Left lobe of liver (tissue), 2 donors: ENCODE measurements at regions not wholly inside any gene's neighbourhood (a gene's known extent, or its start where the extent isn't known, plus 50 kb on each side); places are given as distances from the start of the nearest gene placed in this dataset.
"Not testable (repeated sequence)": the region's sequence is repeated elsewhere in the genome, so short reads cannot be mapped to it uniquely, and the experiment has no call there.

Source experiments
- ATAC-seq: fragments of 200-7000 bp; cut with Tn5 transposase; one replicate; pipeline ENCODE4 v1.9.1; 2020; ENCODE audit warnings: mild to moderate bottlenecking, moderate library complexity
- DNase-seq: peaks from one replicate; pipeline ENCODE4 v3.0.0-alpha.2; 2020; ENCODE audit warnings: low spot score
- donor health status: DM: no; HTN: no; CAD: no; lungs with moderate emphysema.
- donor health status: DM: no; HTN: yes; CAD: no.

- no peak for ATAC-seq
Observed at GRCh38 chrX:140447150-140447549, 57.7 kb downstream of the SOX3 start.

GRCh38 chrX:140440876-140441275 lies 64.0 kb downstream of the SOX3 start:
- no peak for ATAC-seq
- no peak for DNase-seq

More at GRCh38 chrX:140447150-140447549, 57.7 kb downstream of the SOX3 start:
- DNase-seq = no peak

- DNase-seq (no peak), ATAC-seq (no peak)
Observed at GRCh38 chrX:140439476-140439875, 65.4 kb downstream of the SOX3 start.

DNA sequence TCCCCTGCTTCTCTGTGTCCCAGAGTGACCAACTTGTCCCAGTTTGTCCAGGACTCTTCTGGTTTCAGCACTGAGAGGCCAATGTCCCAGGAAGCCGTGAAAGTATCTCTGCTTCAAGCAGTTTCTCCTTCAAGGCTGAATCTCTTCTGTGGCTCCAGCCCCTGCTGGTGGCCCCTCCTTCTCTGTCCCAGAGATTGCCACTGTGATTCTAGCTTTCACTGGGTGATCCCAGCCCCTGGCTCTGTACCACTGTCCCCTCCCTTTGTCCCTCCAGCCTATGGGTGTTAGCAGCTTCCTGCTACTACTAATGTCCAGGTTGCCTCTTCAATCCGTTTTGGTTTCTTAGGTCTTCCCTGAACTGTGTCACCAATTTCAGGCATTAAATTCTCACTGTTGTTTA lies 70.5 kb downstream of the SOX3 start:
- DNase-seq (no peak), ATAC-seq (no peak)

- ATAC-seq = peak; percentile 74
- DNase-seq = peak; percentile 49
Observed at GRCh38 chrX:140433582-140433981, 71.3 kb downstream of the SOX3 start.

DNA sequence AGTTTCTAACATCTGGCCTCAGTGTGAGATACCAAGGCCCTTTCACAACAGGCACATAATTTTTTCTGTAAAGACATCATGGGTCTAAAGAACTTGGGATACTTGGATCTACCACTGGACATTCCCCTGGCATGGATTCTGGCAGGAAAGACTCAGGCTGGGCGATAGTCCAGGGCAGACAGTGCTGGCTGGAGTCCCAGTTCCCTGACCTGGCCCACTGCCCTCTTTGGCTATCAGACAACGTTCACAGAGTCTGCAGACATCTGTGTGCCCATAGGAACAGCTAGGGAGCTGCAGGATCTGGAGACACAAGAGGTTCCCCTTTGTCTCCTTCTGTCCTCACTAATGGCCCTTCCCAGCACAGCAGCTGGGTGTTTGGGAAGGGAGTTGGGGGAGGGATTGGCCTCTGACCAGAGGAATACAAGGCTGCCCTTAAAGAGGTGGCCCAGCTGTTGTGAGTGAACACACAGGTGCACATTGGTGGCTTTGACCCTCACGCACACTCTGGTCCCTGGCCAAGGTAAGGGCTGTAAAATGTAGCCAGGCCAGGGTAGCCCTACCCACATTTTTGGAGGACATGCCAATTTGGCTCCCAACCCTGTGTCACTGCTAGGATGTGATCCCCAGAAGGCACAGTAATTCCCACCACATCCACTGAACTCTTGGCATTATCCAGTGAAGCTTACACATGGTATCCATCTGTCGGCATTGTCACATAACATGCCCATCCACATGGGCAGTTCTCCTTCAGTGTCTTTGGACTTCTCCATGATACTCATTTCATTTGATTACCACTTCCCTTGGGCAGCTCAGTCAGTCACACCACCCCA lies 72.3 kb downstream of the SOX3 start:
- peak; percentile 87 for ATAC-seq

GRCh38 chrX:140431521-140431920 lies 73.3 kb downstream of the SOX3 start:
- DNase-seq = no peak
- ATAC-seq = no peak

More for the DNA sequence above, 72.3 kb downstream of the SOX3 start:
- DNase-seq = peak; percentile 82

DNA sequence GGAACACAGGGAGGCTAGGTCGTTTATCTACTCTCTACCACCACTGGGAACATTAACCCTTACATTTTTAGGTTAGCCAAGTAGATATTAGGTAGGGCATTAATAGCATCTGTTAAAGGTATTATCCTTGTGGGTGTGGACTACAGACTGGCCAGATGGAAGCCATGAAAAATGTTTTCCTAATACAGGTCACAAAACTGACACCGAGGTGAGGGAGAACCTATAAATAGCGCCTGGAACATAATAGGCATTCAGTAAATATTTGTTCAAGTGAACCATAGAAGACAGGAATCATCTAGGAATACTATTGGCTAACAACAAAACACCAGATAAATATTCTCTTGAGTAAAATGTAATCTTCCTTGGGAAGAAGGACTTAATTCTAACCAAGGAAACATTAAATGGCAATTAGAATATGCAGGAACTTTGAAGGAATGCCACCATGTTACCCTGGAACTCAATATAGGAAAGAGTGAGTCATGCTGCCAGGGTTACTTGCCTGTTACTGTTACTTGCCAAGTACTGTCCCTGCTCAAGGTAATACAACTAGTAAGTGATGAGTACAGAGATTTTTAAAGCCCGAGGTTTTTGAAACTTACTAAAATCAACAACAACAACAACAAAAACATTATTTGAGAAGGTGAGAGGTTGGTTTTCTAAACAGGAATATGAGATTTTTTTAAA lies 79.0 kb downstream of the SOX3 start:
- DNase-seq = no peak
- ATAC-seq = no peak

DNA sequence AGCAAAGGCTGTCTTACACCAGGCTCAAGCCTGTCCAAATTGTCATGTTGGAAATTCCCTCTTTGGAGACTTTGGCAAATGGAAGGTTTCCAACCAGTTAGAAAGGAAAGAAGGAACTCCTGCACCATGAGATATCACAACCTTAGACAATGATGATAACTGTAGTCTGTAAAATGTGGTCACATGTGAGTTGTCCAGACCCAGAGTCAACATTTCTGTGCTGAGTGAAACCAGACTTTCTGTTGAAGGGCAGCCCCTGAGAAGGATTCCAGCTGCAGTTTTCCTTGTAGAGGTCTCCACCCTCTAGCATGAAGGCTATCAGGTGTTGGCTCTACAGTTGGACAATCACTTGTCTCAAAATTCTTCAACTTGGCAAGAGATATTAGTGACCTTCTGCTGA lies 82.4 kb downstream of the SOX3 start:
- DNase-seq (no peak), ATAC-seq (no peak)

DNA sequence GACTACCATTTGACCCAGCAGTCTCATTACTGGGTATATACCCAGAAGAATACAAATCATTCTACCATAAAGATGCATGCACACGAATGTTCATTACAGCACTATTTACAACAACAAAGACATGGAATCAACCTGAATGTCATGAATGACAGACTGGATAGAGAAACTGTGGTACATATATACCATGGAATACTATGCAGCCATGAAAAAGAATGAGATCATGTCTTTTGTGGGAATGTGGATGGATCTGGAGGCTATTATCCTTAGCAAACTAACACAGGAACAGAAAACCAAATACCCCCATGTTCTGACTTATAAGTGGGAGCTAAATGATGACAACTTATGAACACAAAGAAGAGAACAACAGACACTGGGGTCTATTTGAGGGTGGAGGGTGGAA lies 102.7 kb downstream of the SOX3 start:
- not testable (repeated sequence) for ATAC-seq, DNase-seq

DNA sequence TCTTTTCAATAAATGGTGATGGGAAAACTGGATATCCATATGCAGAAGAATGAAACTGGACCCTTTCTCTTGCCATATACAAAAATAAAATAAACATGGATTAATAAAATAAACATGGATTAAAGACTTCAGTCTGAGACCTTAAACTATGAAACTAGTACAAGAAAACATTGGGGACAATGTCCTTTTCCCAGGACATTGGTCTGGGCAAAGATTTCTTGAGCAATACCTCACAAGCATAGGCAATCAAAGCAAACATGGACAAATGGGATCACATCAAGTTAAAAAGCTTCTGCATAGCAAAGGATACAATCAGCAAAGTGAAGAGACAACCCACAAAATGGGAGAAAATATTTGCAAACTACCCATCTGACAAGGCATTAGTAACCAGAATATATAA lies 108.5 kb downstream of the SOX3 start:
- DNase-seq = not testable (repeated sequence)
- ATAC-seq = peak; percentile 31

- DNase-seq (no peak), ATAC-seq (no peak)
Observed at GRCh38 chrX:140393507-140393906, 111.4 kb downstream of the SOX3 start.

- DNase-seq = peak; percentile 43
- ATAC-seq = peak; percentile 75
Observed at GRCh38 chrX:140391313-140391712, 113.6 kb downstream of the SOX3 start.

- ATAC-seq (peak; percentile 82), DNase-seq (peak; percentile 55)
Observed at GRCh38 chrX:140389331-140389730, 115.5 kb downstream of the SOX3 start.

- no peak for ATAC-seq
- DNase-seq = no peak
Observed at GRCh38 chrX:140362861-140363260, 142.0 kb downstream of the SOX3 start.

DNA sequence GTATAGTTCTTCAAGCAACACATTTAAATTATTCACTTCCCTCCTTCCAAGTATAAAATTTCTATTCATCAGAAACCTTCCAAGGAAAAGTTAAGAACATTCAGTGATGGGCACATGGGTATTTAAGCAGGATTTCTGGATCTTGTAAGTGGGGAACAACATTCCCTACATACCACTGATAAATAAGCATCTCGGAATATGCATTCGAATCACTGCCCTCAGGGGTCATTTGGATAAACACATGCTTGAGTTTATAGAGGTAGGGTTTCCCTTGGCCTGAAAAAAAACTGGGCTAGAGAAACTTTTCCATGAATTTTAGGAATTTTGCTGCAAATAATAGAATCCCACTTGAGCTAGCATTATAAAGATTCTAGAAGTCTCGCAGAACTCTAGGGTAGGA lies 143.9 kb downstream of the SOX3 start:
- ATAC-seq = no peak
- no peak for DNase-seq

DNA sequence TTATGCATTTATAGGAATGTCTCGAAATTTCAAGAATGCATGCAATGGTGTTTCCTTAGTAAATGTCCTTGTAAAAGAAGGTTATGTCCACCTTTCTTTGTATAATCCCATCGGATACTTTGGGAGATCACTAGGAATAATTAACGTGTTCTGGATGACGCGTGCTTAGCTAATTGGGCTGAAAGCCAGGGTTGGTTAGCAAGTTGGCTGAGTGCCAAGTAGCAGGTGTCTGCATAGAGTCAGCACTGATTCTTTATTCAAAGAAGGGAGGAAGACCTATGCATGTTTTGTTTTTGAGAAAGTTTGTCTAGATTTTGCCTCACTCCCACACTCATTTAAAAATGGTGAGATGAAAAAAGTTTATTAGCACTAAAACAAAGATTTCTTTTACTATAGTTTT lies 144.6 kb downstream of the SOX3 start:
- DNase-seq = no peak
- no peak for ATAC-seq

DNA sequence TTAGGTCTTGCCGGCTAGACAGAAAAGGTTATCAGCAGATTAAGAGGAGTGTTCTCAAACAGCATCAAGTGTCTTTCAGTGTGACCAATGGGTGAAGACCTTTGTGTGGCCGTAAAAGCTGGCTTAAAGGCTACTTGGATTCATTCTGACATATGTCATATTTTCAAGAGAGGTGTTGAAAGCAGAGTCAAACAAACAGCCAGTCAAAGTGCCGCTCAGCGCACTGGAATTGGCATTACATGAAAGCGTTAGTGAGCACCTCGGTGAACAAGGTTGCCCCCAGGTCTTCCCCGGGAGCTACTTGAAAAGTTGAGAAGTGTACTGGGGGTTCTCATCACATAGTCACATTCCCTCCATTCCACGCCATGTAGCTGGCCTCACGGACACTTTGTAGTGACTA lies 148.9 kb downstream of the SOX3 start:
- ATAC-seq (no peak), DNase-seq (no peak)

DNA sequence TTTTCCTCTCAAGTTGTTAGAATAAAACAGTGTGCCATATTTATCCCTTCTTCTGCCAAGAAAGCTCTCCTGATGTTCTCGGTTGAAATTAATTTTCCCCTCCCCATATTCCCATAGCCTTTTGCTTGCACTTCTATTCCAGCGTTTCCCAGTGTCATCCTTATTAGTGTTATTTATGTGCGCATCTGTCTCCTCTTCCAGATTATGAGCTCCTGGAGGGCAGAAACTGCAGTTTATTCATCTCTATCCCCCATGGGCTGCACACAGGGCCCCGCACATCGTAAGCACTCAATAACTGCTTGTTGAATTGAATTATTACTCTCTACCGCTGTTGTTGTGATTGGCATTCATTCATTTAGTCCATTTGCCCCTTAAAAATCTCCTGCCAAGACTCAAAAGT lies 149.4 kb downstream of the SOX3 start:
- no peak for DNase-seq
- no peak for ATAC-seq

DNA sequence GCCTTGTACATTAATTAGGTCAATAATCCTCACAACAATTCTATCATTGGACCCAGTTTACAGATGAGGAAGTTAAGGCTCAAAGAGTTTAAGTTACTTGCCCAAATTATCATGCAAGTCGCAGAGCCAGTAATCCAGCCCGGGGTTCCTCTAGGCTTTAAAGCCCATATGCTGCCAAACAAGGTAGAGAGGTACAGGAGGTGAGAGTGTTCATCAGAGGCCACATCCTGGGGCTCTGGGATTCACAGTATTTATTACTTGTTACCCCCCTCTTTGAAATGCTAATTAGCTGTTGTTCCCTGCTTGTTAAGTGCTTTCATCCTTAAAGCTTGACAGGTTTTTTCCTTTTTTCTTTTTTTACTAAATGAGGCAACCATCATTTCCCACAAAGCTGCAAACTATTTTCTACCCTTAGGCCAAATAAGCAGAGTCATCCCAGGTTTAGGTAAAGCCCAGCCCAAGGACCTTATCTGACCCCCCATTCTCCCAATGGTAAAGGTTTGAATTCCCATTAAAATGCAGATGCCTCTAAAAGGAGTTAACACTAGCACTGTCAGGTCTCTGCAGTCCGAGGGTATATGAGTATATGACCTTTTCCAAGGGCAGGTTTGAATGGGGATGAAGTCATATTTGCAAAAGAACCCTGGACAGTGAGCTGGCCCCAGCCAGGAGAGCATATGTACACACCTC lies 150.3 kb downstream of the SOX3 start:
- DNase-seq (no peak), ATAC-seq (no peak)

GRCh38 chrX:140346729-140347128 lies 158.1 kb downstream of the SOX3 start:
- DNase-seq (no peak), ATAC-seq (no peak)
